Stromal cell of bone marrow (primary cell): ENCODE measurements at regions not wholly inside any gene's neighbourhood (a gene's known extent, or its start where the extent isn't known, plus 50 kb on each side); places are given as distances from the start of the nearest gene placed in this dataset.
"Not testable (repeated sequence)": the region's sequence is repeated elsewhere in the genome, so short reads cannot be mapped to it uniquely, and the experiment has no call there.

Source experiments
- DNase-seq: peaks from one replicate; pipeline ENCODE4 v3.0.0-alpha.2; 2012; ENCODE audit warnings: low read depth

GRCh38 chr5:78726571-78726970 is 78.0 kb upstream of the LHFPL2 start:
- no peak for DNase-seq

GRCh38 chr5:78726003-78726402 is 77.4 kb upstream of the LHFPL2 start:
- no peak for DNase-seq

GRCh38 chr5:78724061-78724460 is 75.5 kb upstream of the LHFPL2 start:
- DNase-seq = no peak

- DNase-seq = no peak
Measured at GRCh38 chr5:78720997-78721396, 72.4 kb upstream of the LHFPL2 start.

- DNase-seq = no peak
Measured at GRCh38 chr5:78720227-78720985, 71.8 kb upstream of the LHFPL2 start.

- no peak for DNase-seq
Measured at GRCh38 chr5:78719504-78720219, 71.1 kb upstream of the LHFPL2 start.

- no peak for DNase-seq
Measured at GRCh38 chr5:78718824-78719223, 70.3 kb upstream of the LHFPL2 start.

- no peak for DNase-seq
Measured at GRCh38 chr5:78717674-78718584, 69.4 kb upstream of the LHFPL2 start.

GRCh38 chr5:78716206-78716605 is 67.6 kb upstream of the LHFPL2 start:
- DNase-seq = no peak

- not testable (repeated sequence) for DNase-seq
Measured at GRCh38 chr5:78715351-78715750, 66.8 kb upstream of the LHFPL2 start.

GRCh38 chr5:78711670-78712069 is 63.1 kb upstream of the LHFPL2 start:
- DNase-seq = not testable (repeated sequence)

- DNase-seq = not testable (repeated sequence)
Measured at GRCh38 chr5:78709729-78710430, 61.3 kb upstream of the LHFPL2 start.

GRCh38 chr5:78706825-78707224 is 58.3 kb upstream of the LHFPL2 start:
- no peak for DNase-seq

GRCh38 chr5:78706381-78706780 is 57.8 kb upstream of the LHFPL2 start:
- no peak for DNase-seq

GRCh38 chr5:78705826-78706225 is 57.3 kb upstream of the LHFPL2 start:
- DNase-seq = no peak

- DNase-seq = no peak
Measured at GRCh38 chr5:78701795-78702410, 53.3 kb upstream of the LHFPL2 start.

GRCh38 chr5:78699552-78700153 is 51.1 kb upstream of the LHFPL2 start:
- DNase-seq = peak; percentile 75

GRCh38 chr5:78698191-78698791 is 49.7 kb upstream of the LHFPL2 start:
- DNase-seq = peak; percentile 48
